HL-60 (cell line): ENCODE measurements at regions not wholly inside any gene's neighbourhood (a gene's known extent, or its start where the extent isn't known, plus 50 kb on each side); places are given as distances from the start of the nearest gene placed in this dataset.

ENCODE experiments used
- DNase-seq, 2 experiments: peaks; one replicate each; pipeline ENCODE4 v3.0.0-alpha.2; 2010 to 2020; ENCODE audit warnings: low read depth in 1 of 2, low spot score in 1 of 2
- H3K27ac ChIP-seq: fragments of 250-450 bp; sonication (Bioruptor Pico); replicated peaks from 2 replicates; pipeline ENCODE4 v1.5.1; 2020; ENCODE audit warnings: mild to moderate bottlenecking, moderate library complexity
- H3K27me3 ChIP-seq: fragments of 250-450 bp; sonication (Bioruptor Pico); 2 replicates; pipeline ENCODE4 v1.5.1; 2021; ENCODE audit warnings: mild to moderate bottlenecking, moderate library complexity; ENCODE audit not compliant: insufficient read depth, poor library complexity, severe bottlenecking
- H3K4me3 ChIP-seq: replicated peaks from 2 replicates; pipeline ENCODE4 v1.5.1; 2011; ENCODE audit warnings: mild to moderate bottlenecking, control low read depth, low read length; ENCODE audit not compliant: insufficient read depth
- GABPA ChIP-seq: IDR thresholded peaks from 2 replicates; pipeline ENCODE4 v1.6.1; 2012; ENCODE audit warnings: low read depth
- POLR2AphosphoS5 ChIP-seq: IDR thresholded peaks from 2 replicates; pipeline ENCODE4 v1.6.1; 2012; ENCODE audit warnings: low read depth
- SPI1 ChIP-seq: IDR thresholded peaks from 2 replicates; pipeline ENCODE4 v1.6.1; 2012; ENCODE audit warnings: low read depth, mild to moderate bottlenecking, borderline replicate concordance
- TF ChIP-seq, protein P1 (sequence below): IDR thresholded peaks from one replicate; pipeline ENCODE4 v1.5.1; 2011; ENCODE audit warnings: low read length, control low read depth, inconsistent platforms; ENCODE audit not compliant: insufficient read depth
- TF ChIP-seq, protein P2 (sequence below): IDR thresholded peaks from 2 replicates; pipeline ENCODE4 v1.6.1; 2012; ENCODE audit warnings: low read depth; ENCODE audit not compliant: insufficient replicate concordance

DNA sequence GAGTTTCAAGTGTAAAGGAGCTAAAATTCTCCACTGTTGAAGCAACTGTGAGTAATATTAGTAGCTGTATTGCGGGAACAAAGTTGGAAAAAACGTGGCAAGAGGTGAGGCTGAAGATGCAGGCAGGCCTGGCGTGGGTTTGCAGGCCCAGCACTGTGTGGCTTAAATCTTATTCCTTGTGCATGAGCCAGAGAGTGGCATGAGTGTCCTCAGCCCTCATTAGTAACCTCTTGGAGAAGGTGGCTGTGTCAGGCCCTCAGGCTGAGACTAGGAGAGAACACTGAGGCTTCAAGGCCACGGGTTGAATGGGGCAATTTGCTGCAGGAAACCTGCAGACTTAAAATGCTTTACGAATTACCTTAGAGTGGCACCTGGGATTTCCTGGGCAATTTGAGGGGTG lies 372.7 kb upstream of the CITED2 start:
- Histone ChIP-seq H3K27me3 (no peaks in the 10 kb centered on the region), H3K27ac (no peak overlapping the region), H3K4me3 (no peak overlapping the region)
- no peak for DNase-seq
- TF ChIP-seq POLR2AphosphoS5 (no peak), SPI1 (no peak), GABPA (no peak)
- TF ChIP-seq, protein P1, sequence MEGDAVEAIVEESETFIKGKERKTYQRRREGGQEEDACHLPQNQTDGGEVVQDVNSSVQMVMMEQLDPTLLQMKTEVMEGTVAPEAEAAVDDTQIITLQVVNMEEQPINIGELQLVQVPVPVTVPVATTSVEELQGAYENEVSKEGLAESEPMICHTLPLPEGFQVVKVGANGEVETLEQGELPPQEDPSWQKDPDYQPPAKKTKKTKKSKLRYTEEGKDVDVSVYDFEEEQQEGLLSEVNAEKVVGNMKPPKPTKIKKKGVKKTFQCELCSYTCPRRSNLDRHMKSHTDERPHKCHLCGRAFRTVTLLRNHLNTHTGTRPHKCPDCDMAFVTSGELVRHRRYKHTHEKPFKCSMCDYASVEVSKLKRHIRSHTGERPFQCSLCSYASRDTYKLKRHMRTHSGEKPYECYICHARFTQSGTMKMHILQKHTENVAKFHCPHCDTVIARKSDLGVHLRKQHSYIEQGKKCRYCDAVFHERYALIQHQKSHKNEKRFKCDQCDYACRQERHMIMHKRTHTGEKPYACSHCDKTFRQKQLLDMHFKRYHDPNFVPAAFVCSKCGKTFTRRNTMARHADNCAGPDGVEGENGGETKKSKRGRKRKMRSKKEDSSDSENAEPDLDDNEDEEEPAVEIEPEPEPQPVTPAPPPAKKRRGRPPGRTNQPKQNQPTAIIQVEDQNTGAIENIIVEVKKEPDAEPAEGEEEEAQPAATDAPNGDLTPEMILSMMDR, result no peak
- TF ChIP-seq, protein P2, sequence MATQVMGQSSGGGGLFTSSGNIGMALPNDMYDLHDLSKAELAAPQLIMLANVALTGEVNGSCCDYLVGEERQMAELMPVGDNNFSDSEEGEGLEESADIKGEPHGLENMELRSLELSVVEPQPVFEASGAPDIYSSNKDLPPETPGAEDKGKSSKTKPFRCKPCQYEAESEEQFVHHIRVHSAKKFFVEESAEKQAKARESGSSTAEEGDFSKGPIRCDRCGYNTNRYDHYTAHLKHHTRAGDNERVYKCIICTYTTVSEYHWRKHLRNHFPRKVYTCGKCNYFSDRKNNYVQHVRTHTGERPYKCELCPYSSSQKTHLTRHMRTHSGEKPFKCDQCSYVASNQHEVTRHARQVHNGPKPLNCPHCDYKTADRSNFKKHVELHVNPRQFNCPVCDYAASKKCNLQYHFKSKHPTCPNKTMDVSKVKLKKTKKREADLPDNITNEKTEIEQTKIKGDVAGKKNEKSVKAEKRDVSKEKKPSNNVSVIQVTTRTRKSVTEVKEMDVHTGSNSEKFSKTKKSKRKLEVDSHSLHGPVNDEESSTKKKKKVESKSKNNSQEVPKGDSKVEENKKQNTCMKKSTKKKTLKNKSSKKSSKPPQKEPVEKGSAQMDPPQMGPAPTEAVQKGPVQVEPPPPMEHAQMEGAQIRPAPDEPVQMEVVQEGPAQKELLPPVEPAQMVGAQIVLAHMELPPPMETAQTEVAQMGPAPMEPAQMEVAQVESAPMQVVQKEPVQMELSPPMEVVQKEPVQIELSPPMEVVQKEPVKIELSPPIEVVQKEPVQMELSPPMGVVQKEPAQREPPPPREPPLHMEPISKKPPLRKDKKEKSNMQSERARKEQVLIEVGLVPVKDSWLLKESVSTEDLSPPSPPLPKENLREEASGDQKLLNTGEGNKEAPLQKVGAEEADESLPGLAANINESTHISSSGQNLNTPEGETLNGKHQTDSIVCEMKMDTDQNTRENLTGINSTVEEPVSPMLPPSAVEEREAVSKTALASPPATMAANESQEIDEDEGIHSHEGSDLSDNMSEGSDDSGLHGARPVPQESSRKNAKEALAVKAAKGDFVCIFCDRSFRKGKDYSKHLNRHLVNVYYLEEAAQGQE, result no peak

DNA sequence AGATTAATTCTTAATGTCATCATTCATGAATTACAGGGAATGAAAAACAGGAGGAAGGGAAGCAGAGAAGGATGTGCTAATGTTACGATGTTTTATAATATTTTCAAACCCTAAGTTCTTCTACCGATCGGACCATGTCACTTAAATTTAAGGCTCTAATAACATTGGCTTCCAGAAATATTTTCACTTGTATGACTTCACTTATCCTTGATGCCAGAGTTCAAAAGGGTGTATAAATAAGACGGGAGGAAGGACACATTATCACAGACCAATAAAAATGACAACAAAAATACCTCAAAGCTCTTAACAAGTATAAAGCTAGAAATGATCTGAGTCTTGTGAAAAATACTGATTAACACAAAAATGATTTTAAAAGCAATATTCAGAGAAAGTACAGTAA lies 370.4 kb upstream of the CITED2 start:
- no peak for DNase-seq
- H3K27me3 ChIP-seq, result no peaks in the 10 kb centered on the region
- no peak overlapping the region for H3K27ac ChIP-seq
- TF ChIP-seq SPI1 (no peak), POLR2AphosphoS5 (no peak), GABPA (no peak)
- TF ChIP-seq, protein P2, result no peak
- TF ChIP-seq, protein P1, result no peak
- no peak overlapping the region for H3K4me3 ChIP-seq

DNA sequence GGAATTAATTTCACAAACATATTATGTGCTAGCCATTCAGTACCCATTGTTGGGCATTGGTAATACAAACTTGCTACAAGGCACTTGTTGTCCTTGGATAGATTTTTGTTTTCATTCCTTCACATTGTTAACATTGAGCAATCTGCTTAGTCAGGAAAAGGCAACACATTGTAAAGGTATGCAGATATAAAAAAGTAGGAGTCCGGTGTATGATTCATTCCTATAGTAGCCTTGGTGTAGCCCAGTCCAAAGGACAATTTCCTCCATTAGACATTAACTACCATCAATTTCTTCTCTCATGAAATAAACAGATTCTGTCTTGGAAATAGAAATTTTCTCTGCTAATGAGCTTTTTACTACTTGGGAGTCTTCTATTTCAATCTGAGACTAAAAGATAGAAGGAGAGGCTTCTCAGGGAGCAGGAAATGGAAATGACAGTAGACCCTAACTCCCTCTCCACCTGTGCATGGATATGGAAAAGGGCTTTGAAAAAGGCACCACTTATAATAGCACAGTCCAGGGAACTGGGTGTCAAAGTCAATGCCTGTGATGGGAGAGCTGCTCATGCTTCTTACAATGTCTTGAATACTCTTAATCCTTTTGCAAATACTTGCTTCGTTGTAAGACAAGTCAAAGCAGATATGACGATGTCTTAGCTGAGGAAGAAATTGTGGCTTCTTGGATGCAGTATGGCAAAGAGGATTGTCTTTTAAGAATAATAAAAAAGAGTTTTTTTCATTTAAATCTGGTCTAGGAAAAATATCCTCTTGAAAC lies 369.4 kb upstream of the CITED2 start:
- no peak for DNase-seq
- Histone ChIP-seq H3K27ac (no peak overlapping the region), H3K27me3 (no peaks in the 10 kb centered on the region), H3K4me3 (no peak overlapping the region)
- TF ChIP-seq POLR2AphosphoS5 (no peak), SPI1 (no peak), GABPA (no peak)
- TF ChIP-seq, protein P1, result no peak
- TF ChIP-seq, protein P2, result no peak
